Gastrocnemius medialis (tissue), 4 donors: ENCODE measurements at regions not wholly inside any gene's neighbourhood (a gene's known extent, or its start where the extent isn't known, plus 50 kb on each side); places are given as distances from the start of the nearest gene placed in this dataset.

Experiments used
- POLR2A ChIP-seq, 2 donors: fragments of 450-650 bp; IDR thresholded peaks; one replicate each; pipeline ENCODE4 v1.6.1; 2017; ENCODE audit warnings: antibody characterized with exemption in 2 of 2, mild to moderate bottlenecking in 2 of 2, moderate library complexity in 2 of 2
- TF ChIP-seq, protein P1 (sequence below), 5 experiments: fragments of 450-650 bp in 3 of 5; fragments of 200-600 bp in 2 of 5; sonication (generic) in 2 of 5; IDR thresholded peaks in 4 of 5; conservative IDR thresholded peaks in 1 of 5; 1 replicate in 4 of 5; 2 replicates in 1 of 5; pipeline ENCODE4 v1.5.1; 2016 to 2019; ENCODE audit warnings: antibody characterized with exemption in 5 of 5, mild to moderate bottlenecking in 3 of 5, moderate library complexity in 3 of 5

DNA sequence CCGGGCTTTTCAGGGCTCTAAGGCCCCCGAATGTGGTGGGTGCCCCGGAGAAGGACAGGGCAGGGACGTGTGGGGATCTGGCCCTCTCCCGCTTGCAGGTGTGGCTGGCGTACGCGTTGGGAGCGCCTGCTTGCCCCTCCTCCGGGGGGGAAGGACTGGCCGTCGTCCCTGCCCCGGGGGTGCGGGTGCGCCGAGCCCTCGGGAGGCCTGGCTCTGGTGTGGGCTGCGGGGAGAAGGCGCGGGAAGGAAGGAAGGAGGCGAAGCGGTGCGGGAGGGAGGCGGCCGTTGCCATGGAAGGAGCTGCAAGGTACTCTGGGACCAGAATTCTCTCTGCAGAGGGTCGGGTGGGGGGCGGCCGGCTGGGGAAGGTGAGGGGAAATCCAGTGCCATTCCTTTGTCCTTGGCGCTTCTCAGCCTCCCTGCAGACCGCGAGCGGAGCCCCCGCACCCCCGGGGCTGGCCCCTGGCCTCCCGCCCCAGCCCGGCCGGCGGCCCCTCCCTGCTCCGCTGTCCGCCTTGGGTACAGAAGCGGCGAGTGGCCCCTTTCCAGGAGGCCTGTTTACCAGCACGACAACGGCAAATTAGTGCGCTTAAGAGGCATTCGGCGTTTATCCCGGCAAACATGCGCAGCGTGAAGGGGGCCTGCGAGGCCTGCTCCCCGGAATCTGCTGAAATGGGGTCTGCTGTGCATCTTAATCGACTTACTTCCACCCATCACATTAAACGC is 67.1 kb upstream of the UNC5A start:
- TF ChIP-seq, protein P1, sequence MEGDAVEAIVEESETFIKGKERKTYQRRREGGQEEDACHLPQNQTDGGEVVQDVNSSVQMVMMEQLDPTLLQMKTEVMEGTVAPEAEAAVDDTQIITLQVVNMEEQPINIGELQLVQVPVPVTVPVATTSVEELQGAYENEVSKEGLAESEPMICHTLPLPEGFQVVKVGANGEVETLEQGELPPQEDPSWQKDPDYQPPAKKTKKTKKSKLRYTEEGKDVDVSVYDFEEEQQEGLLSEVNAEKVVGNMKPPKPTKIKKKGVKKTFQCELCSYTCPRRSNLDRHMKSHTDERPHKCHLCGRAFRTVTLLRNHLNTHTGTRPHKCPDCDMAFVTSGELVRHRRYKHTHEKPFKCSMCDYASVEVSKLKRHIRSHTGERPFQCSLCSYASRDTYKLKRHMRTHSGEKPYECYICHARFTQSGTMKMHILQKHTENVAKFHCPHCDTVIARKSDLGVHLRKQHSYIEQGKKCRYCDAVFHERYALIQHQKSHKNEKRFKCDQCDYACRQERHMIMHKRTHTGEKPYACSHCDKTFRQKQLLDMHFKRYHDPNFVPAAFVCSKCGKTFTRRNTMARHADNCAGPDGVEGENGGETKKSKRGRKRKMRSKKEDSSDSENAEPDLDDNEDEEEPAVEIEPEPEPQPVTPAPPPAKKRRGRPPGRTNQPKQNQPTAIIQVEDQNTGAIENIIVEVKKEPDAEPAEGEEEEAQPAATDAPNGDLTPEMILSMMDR (IDR thresholded peaks at IDR 0.05 in 4 of 5, conservative IDR thresholded peaks at IDR 0.05 in 1 of 5), result no peak
- TF ChIP-seq POLR2A (IDR thresholded peaks at IDR 0.05), result no peak
